Cardiac muscle cell (in vitro differentiated cells and primary cell): ENCODE measurements at regions not wholly inside any gene's neighbourhood (a gene's known extent, or its start where the extent isn't known, plus 50 kb on each side); places are given as distances from the start of the nearest gene placed in this dataset.

Source experiments
- DNase-seq, 2 donors: peaks; one replicate each; pipeline versions ENCODE4 v3.0.0 to v3.0.0-alpha.2; 2010 to 2017; ENCODE audit warnings: low read depth in 1 of 2, low spot score in 1 of 2
- H3K27ac ChIP-seq: fragments of 200-600 bp; sonication (generic); 2 replicates; pipeline ENCODE4 v1.5.1; 2016
- H3K27me3 ChIP-seq: fragments of 200-600 bp; sonication (generic); 2 replicates; pipeline ENCODE4 v1.6.0; 2016; ENCODE audit warnings: control low read depth
- H3K36me3 ChIP-seq: fragments of 200-600 bp; sonication (generic); 2 replicates; pipeline ENCODE4 v1.5.1; 2016; ENCODE audit warnings: control low read depth
- H3K4me1 ChIP-seq: fragments of 200-600 bp; sonication (generic); 2 replicates; pipeline ENCODE4 v1.8.1; 2017; ENCODE audit warnings: low read depth, mild to moderate bottlenecking, mixed run types
- H3K4me3 ChIP-seq: fragments of 200-600 bp; sonication (generic); 2 replicates; pipeline ENCODE4 v1.5.1; 2016; ENCODE audit warnings: mild to moderate bottlenecking
- H3K9me3 ChIP-seq: fragments of 200-600 bp; sonication (generic); 2 replicates; pipeline ENCODE4 v1.5.1; 2017; ENCODE audit warnings: low read depth, mild to moderate bottlenecking, control low read depth
- CTCF ChIP-seq: IDR thresholded peaks from 2 replicates; pipeline ENCODE4 v1.5.1; 2012; ENCODE audit warnings: low read depth, mild to moderate bottlenecking, low read length

DNA sequence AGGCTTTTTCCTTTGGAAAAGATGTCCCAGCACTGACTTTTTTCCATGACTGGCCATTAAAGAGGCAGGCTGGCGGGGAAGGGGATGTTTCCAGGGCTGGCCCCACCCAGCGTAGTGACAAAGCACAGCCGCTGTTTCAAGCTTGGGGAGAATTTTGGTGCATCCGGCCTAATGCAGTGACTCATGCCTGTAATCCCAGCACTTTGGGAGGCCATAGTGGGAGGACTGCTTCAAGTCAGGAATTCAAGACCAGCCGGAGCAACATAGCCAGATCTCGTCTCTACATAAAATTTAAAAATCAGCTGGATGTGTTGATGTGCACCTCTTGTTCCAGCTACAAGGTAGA is 78.0 kb upstream of the SH3BP4 start:
- no peak for TF ChIP-seq CTCF

DNA sequence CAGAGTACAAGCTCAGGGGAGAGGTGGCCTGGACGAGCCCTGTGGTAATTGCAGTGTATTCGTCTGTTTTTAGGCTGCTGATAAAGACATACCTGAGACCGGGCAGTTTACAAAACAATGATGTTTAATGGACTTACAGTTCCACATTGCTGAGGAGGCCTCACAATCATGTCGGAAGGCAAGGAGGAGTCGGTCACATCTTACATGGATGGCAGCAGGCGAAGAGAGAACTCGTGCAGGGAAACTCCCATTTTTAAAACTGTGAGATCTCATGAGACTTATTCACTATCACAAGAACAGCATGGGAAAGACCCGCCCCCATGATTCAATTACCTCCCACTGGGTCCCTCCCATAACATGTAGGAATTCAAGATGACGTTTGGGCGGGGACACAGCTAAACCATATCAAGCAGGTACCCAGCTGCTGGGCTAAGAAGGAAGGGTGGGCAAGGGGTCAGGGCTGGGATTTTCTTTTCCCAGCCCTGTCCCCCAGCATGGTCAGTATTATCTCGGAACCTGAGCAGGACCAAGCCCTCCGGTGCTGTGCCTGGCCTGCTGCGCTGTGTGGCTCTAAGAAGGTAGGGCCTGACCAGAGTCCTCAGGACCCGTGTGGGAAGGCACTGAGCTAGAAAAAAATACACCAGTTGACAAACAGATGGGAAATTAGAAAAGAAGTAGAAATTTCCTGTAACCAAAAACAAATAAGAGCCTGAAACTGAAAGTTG is 78.6 kb upstream of the SH3BP4 start:
- H3K9me3 ChIP-seq: no peaks in the 10 kb centered on the region
- H3K27me3 ChIP-seq: no peaks in the 10 kb centered on the region
- no peak for TF ChIP-seq CTCF
- no peak overlapping the region for H3K4me3 ChIP-seq
- no peak for DNase-seq
- H3K27ac ChIP-seq: no peak overlapping the region
- no peaks in the 10 kb centered on the region for H3K36me3 ChIP-seq
- no peaks in the 10 kb centered on the region for H3K4me1 ChIP-seq

More for the DNA sequence above, 78.0 kb upstream of the SH3BP4 start:
- peak in 1 of 2 donors; percentile 53 for DNase-seq
- Histone ChIP-seq H3K9me3 (no peaks in the 10 kb centered on the region), H3K27ac (no peak overlapping the region), H3K27me3 (no peaks in the 10 kb centered on the region), H3K4me3 (no peak overlapping the region), H3K36me3 (no peaks in the 10 kb centered on the region), H3K4me1 (no peaks in the 10 kb centered on the region)

DNA sequence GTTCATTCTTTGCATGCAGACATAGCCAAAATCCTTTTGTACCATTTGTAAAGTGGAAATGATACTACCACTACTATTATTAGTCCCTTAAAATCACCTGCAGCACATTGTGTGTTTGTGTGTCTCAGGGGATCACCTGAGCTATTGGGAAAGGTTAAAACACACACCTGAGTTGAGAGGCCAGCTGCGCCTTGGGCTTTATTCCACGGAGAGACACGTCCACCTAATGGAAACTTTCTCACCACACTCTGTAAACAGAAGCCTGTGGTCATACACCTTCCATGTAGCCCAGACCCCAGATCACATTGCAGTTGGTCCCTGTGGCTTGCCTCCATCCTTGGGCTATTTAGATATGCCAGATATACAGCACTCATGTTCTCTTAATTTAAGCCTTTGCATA is 81.8 kb upstream of the SH3BP4 start:
- DNase-seq: no peak
- TF ChIP-seq CTCF: no peak
- Histone ChIP-seq H3K27ac (no peak overlapping the region), H3K9me3 (no peaks in the 10 kb centered on the region), H3K27me3 (no peaks in the 10 kb centered on the region), H3K4me1 (no peaks in the 10 kb centered on the region), H3K36me3 (no peaks in the 10 kb centered on the region), H3K4me3 (no peak overlapping the region)

- no peak overlapping the region for H3K27ac ChIP-seq
- H3K9me3 ChIP-seq: no peaks in the 10 kb centered on the region
- TF ChIP-seq CTCF: no peak
- no peak overlapping the region for H3K4me3 ChIP-seq
- H3K4me1 ChIP-seq: no peaks in the 10 kb centered on the region
- H3K27me3 ChIP-seq: no peaks in the 10 kb centered on the region
- no peaks in the 10 kb centered on the region for H3K36me3 ChIP-seq
- DNase-seq: no peak
Observed at GRCh38 chr2:234869164-234869563, 82.7 kb upstream of the SH3BP4 start.

GRCh38 chr2:234867882-234868285 is 83.9 kb upstream of the SH3BP4 start:
- Histone ChIP-seq H3K9me3 (no peaks in the 10 kb centered on the region), H3K27me3 (no peaks in the 10 kb centered on the region), H3K27ac (no peak overlapping the region), H3K4me1 (peaks cover 6% of the 10 kb centered on the region), H3K36me3 (no peaks in the 10 kb centered on the region), H3K4me3 (no peak overlapping the region)
- DNase-seq: no peak
- TF ChIP-seq CTCF: no peak

DNA sequence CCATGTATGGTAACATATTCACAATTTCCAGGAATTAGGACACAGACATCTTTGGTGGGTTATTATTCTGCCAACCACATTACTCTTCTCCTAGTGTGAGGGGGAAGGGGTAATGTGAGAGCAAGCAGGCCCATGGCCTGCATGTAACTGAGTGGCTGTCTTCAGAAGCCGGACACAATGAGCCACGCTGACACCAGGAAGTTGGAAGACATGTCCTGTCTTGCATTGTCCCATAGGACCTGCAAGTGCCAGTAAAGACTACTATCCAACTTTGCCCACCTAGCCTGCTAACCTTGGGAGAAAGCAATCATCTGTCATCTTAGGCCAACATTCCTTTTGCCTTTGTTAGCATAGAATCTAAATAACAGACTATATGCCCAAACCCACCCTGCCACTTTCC is 86.2 kb upstream of the SH3BP4 start:
- H3K36me3 ChIP-seq: no peaks in the 10 kb centered on the region
- no peaks in the 10 kb centered on the region for H3K27me3 ChIP-seq
- H3K4me1 ChIP-seq: peaks cover 16% of the 10 kb centered on the region
- H3K9me3 ChIP-seq: no peaks in the 10 kb centered on the region
- no peak overlapping the region for H3K27ac ChIP-seq
- no peak for TF ChIP-seq CTCF
- no peak for DNase-seq
- H3K4me3 ChIP-seq: no peak overlapping the region
